ENCODE measurements at regions not wholly inside any gene's neighbourhood (a gene's known extent, or its start where the extent isn't known, plus 50 kb on each side); places are given as distances from the start of the nearest gene placed in this dataset.

DNA sequence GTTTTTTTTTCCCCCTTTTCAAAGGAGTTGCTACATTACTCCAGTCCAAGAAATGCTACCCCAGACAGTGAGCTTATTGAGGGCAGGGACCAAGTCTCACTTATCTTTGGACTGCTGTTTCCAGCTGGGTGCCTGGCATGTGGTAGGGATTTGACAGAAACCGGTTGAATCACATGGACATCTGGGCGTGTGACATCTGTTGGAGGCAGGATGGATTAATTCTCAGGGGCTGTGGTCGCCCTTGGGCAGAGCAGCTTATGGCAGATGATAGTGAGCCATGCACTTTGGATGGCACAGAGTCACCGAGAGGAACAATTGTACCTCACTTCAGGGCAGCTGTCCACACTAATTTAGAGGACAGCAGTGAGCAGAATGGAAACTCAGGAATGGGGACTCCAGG, 254.6 kb upstream of the ID2 start:
- TF ChIP-seq, protein P1, sequence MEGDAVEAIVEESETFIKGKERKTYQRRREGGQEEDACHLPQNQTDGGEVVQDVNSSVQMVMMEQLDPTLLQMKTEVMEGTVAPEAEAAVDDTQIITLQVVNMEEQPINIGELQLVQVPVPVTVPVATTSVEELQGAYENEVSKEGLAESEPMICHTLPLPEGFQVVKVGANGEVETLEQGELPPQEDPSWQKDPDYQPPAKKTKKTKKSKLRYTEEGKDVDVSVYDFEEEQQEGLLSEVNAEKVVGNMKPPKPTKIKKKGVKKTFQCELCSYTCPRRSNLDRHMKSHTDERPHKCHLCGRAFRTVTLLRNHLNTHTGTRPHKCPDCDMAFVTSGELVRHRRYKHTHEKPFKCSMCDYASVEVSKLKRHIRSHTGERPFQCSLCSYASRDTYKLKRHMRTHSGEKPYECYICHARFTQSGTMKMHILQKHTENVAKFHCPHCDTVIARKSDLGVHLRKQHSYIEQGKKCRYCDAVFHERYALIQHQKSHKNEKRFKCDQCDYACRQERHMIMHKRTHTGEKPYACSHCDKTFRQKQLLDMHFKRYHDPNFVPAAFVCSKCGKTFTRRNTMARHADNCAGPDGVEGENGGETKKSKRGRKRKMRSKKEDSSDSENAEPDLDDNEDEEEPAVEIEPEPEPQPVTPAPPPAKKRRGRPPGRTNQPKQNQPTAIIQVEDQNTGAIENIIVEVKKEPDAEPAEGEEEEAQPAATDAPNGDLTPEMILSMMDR (IDR thresholded peaks at IDR 0.05; ENCODE audit: control insufficient read depth, extremely low read depth, insufficient read depth): no peak
- no peak overlapping the region for H3K4me3 ChIP-seq (ENCODE audit: low read depth, low read length)
- DNase-seq (ENCODE audit: low read depth): no peak

DNA sequence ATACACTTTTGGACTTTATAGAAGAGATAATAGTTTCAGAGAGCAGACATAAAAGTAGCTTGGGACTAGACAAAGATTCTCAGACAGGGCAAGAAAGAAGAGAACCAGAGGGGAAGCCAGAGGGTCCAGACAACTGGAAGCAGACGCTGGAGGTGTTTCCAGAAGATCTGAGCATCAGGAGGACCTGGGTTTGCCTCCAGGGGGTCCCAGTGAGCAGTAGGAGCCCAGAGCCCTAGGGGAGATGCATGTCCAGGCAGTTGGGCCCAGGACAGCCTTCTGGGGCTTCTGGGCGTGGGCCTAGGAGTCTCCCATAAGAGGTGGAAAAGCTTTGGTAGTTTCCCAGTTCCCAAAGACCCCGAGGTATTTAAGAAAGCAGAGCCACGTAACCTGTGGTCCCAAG, 251.2 kb upstream of the ID2 start:
- no peak for DNase-seq (ENCODE audit: low read depth)
- no peak overlapping the region for H3K4me3 ChIP-seq (ENCODE audit: low read depth, low read length)
- TF ChIP-seq, protein P1 (IDR thresholded peaks at IDR 0.05; ENCODE audit: control insufficient read depth, extremely low read depth, insufficient read depth): no peak

DNA sequence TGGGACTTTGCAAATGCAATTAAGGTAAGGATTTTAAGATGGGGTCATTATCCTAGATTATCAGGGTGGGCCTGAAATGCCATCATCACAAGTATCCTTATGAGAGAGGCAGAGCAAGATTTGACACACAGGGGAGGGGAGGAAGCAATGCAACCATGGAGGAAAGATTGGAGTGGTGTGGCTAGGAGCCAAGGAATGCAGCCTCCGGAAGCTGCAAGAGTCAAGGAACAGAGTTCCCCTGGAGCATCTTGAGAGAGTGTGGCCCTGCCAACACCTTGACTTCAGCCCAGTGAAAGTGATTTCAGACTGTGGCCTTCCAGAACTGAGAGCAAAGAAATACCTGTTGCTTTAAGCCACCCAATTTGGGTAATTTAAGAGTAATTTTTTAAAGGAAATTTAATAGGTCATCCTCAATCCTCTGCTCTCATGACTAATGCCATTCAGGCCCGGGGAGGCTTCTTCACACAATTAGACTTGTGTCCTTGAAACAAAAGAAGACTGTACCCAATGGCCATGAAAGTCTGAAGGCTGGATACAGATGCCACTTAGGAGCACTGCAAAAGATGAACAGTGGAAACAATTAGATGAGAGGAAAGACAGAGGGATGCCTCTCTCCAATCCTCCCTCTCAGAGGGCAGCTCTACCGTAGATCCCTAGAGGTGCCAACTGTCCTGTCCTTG, 250.3 kb upstream of the ID2 start:
- TF ChIP-seq, protein P1 (IDR thresholded peaks at IDR 0.05; ENCODE audit: control insufficient read depth, extremely low read depth, insufficient read depth): no peak
- no peak overlapping the region for H3K4me3 ChIP-seq (ENCODE audit: low read depth, low read length)
- no peak for DNase-seq (ENCODE audit: low read depth)

DNA sequence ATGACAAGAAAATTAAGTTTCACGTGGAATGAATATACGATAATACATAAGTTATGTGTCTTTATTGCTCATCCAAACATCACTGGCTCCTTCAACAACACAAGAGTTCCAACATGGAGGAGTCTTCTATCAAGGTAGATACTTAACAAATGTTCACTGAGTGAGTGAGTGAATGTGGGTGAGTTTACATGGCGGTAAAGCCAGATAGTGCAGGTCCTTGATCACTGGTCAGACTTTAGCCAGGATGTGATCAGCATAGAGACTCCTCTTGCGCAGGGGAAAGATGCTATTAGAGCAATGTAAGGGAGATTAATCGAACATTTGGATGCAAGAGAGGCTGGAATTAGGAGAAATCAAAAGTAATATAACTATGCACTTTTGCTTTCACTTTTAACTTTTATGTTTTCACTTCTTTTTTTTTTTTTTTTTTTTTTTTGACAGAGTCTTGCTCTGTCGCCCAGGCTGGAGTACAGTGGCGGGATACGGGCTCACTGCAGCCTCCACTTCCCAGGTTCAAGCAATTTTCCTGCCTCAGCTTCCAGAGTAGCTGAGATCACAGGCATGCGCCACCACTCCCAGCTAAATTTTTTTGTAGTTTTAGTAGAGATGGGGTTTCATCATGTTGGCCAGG, 249.0 kb upstream of the ID2 start:
- no peak for DNase-seq (ENCODE audit: low read depth)
- TF ChIP-seq, protein P1 (IDR thresholded peaks at IDR 0.05; ENCODE audit: control insufficient read depth, extremely low read depth, insufficient read depth): no peak
- H3K4me3 ChIP-seq (ENCODE audit: low read depth, low read length): no peak overlapping the region

DNA sequence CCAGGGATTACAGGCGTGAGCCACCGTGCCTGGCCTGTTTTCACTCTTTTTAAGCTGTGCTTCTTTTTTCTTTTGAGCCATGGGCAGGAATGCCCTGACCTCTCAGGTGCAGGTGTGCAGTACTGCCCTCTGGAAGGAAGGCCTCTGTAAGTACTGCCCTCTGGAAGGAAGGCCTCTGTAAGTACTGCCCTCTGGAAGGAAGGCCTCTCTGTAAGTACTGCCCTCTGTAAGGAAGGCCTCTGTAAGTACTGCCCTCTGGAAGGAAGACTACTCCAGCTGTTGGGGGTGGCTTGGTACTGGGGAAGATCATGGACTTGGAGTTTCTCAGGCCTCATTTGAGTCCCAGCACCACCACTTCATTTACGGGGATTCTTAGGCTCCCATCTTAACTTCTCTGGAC, 248.5 kb upstream of the ID2 start:
- TF ChIP-seq, protein P1 (IDR thresholded peaks at IDR 0.05; ENCODE audit: control insufficient read depth, extremely low read depth, insufficient read depth): no peak
- no peak for DNase-seq (ENCODE audit: low read depth)
- H3K4me3 ChIP-seq (ENCODE audit: low read depth, low read length): no peak overlapping the region

DNA sequence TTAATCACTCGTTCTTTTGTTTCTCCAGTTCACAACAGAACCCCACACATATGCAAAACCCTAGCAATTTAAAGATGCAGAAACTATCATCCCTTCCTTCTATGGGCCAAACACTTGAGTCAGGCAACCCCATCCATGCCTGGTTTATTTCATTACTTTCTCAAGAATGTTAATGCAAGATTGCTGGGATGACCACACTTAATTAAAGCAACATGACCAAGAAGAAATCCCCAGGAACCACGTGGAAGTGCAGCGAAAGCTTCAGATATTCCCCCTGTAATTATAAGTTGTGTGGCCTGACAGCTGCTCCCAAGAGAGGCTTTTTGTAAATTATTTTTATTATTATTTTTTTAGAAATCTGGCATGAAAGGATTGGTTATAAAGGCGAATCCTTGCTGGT, 246.2 kb upstream of the ID2 start:
- no peak for DNase-seq (ENCODE audit: low read depth)
- H3K4me3 ChIP-seq (ENCODE audit: low read depth, low read length): no peak overlapping the region
- TF ChIP-seq, protein P1 (IDR thresholded peaks at IDR 0.05; ENCODE audit: control insufficient read depth, extremely low read depth, insufficient read depth): no peak

DNA sequence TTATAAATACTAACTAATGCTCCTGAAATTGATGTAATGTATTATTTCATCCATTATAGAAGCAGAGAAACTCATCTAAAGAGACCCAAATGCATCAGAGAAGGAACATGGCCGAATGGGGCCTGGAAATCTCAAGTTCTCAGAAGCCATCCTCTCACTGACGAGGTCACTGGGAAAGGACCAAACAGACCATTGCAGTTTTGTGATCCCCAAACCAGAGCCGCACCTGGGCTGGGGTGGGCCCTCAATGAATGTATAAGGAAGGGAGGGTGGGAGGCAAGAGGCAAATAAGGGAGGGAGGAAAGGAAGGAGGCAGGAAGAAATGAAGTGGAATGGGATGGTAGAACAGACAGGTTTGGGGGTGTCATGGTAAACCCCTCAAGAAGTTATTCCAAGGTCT, 245.3 kb upstream of the ID2 start:
- H3K4me3 ChIP-seq (ENCODE audit: low read depth, low read length): no peak overlapping the region
- DNase-seq (ENCODE audit: low read depth): no peak
- TF ChIP-seq, protein P1 (IDR thresholded peaks at IDR 0.05; ENCODE audit: control insufficient read depth, extremely low read depth, insufficient read depth): no peak
